HL-60 (cell line): ENCODE measurements at regions not wholly inside any gene's neighbourhood (a gene's known extent, or its start where the extent isn't known, plus 50 kb on each side); places are given as distances from the start of the nearest gene placed in this dataset.

ENCODE experiments used
- GABPA ChIP-seq: IDR thresholded peaks from 2 replicates; pipeline ENCODE4 v1.6.1; 2012; ENCODE audit warnings: low read depth
- POLR2AphosphoS5 ChIP-seq: IDR thresholded peaks from 2 replicates; pipeline ENCODE4 v1.6.1; 2012; ENCODE audit warnings: low read depth
- TF ChIP-seq, protein P1 (sequence below): IDR thresholded peaks from one replicate; pipeline ENCODE4 v1.5.1; 2011; ENCODE audit warnings: low read length, control low read depth, inconsistent platforms; ENCODE audit not compliant: insufficient read depth

DNA sequence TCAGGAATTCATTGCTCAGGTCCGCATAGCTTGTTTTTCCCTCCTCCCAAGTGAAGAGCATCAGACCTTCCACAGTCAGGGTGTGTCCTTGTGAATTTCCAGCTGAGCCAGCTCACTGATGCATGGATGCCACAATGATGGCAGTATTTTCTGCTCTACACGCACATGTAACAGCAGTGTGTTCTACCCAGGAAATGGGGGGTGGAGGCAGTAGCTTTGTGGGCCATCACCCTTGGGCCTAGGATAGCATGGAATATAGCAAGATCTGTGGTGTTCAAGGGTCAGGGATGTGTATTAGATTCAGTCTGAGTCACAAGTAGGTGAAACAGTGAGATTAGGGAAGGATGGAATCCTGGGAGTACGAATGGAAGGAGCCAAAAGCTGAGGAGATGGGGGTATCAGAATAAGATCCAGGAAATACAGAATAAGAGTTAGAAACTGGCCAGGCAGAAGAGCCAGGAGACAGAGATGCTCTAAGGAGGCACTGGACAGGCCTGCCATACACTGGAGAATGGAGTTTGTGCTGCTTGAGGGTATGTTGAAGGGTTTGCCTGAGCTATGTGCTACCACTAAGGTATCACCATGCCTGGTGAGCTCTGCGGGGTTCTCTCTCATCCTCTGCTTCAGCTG is 90.6 kb upstream of the CNIH3 start:
- TF ChIP-seq POLR2AphosphoS5 = no peak
- TF ChIP-seq, protein P1, sequence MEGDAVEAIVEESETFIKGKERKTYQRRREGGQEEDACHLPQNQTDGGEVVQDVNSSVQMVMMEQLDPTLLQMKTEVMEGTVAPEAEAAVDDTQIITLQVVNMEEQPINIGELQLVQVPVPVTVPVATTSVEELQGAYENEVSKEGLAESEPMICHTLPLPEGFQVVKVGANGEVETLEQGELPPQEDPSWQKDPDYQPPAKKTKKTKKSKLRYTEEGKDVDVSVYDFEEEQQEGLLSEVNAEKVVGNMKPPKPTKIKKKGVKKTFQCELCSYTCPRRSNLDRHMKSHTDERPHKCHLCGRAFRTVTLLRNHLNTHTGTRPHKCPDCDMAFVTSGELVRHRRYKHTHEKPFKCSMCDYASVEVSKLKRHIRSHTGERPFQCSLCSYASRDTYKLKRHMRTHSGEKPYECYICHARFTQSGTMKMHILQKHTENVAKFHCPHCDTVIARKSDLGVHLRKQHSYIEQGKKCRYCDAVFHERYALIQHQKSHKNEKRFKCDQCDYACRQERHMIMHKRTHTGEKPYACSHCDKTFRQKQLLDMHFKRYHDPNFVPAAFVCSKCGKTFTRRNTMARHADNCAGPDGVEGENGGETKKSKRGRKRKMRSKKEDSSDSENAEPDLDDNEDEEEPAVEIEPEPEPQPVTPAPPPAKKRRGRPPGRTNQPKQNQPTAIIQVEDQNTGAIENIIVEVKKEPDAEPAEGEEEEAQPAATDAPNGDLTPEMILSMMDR = no peak
- no peak for TF ChIP-seq GABPA
